HG03175 (cell line): ENCODE measurements at regions not wholly inside any gene's neighbourhood (a gene's known extent, or its start where the extent isn't known, plus 50 kb on each side); places are given as distances from the start of the nearest gene placed in this dataset.
"Not testable (repeated sequence)": the region's sequence is repeated elsewhere in the genome, so short reads cannot be mapped to it uniquely, and the experiment has no call there.

ENCODE experiments used
- ATAC-seq: cut with Tn5 transposase; IDR thresholded peaks from one replicate; pipeline ENCODE4 v1.9.1; 2021; ENCODE audit warnings: mild to moderate bottlenecking, moderate library complexity; ENCODE audit not compliant: unreplicated experiment

GRCh38 chr20:55937283-55937682 lies 68.0 kb downstream of the CBLN4 start:
- no peak for ATAC-seq

GRCh38 chr20:55936209-55936595 lies 69.1 kb downstream of the CBLN4 start:
- ATAC-seq = no peak

GRCh38 chr20:55935448-55936208 lies 69.7 kb downstream of the CBLN4 start:
- no peak for ATAC-seq

DNA sequence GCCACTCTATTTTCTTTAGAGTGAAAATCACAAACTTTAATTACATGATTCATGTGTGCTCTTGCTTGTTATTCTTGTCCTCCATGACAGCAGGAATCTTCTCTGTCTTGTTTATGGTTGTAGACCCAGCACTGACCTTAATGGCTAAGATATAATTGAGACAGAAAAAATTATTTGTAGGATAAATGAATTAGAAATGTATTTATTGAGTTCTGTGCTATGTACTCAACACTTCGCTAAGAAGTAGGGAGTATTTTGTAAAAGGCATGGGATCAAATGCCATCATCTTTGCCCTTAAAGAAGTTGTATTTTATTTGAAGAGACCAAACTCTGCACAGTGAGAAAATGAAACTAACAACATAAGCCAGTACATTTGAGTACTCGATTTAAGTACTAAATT lies 71.2 kb downstream of the CBLN4 start:
- no peak for ATAC-seq

- ATAC-seq = not testable (repeated sequence)
Measured at GRCh38 chr20:55930876-55931275, 74.4 kb downstream of the CBLN4 start.

DNA sequence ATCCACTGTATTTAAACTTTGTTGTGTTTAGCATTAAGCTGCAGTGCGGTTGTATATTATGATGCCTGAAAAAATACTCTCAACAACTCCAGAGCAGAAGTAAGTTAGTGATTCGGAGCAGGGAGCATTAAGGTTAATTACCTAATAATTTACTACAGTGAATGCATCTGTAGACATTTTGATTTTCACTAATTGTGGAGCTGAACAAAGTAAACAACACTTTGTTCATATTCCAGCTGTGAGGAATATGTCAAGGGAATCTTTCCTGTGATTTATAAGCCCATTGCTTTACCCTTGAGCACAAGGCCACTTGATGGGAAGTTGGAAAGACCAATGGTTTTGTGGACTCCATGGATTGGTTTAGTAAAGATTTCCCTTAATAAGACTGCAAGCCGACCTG lies 77.1 kb downstream of the CBLN4 start:
- no peak for ATAC-seq

DNA sequence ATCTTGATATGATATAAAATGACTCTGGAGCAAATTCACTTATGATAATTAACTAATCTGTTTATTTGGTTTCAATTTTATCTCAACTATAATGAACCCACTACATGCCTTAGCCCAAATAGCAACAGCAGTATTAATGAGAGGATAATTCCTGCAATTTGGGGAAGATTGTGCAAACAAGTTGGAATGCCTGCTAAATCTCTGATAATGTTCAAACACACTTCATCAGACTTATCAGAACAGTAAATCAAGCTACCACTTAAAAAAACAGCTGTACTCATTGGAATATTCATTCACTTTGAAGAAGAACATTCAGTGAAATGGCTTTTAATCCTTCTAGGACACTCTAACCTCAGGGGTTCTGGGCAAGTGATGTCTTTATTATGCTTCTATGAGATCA lies 85.4 kb downstream of the CBLN4 start:
- ATAC-seq = no peak

- ATAC-seq = no peak
Measured at GRCh38 chr20:55919319-55919718, 86.0 kb downstream of the CBLN4 start.

DNA sequence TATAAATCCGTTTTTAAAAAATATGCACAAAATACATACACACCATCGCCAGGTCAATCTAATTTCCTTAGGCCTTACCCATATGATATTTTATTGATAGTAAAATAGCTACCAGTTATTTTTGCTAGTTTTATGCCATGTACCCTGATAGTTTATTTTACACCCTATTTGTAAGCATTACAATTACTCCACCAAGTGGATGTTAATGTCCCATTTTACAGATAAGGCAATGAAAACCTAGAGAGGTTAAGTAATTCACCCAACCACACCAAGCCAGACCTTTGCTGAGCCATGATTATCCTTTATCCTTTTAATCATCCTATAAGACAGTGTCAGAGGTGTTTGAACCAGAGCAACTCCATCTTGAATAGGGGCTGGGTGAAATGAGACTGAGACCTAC lies 86.8 kb downstream of the CBLN4 start:
- ATAC-seq = no peak

DNA sequence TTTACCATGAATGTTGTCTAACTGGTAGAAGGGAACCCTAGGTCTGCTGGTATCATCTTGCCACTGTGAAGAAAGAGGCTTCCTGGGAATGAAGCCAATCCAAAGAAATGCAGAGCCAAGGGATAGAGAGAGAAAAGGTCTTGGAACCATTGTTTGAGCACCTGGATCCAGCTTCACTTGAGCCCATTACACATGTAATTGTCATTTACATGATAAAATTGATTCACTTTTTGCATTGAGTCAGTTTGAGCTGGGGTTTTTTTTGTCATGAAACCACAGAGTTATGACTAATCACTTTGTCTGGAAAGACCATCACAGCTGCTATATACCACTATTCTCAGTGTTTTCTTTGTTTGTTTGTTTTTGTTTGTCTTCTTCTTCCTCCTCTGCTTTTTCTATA lies 112.3 kb downstream of the CBLN4 start:
- no peak for ATAC-seq

DNA sequence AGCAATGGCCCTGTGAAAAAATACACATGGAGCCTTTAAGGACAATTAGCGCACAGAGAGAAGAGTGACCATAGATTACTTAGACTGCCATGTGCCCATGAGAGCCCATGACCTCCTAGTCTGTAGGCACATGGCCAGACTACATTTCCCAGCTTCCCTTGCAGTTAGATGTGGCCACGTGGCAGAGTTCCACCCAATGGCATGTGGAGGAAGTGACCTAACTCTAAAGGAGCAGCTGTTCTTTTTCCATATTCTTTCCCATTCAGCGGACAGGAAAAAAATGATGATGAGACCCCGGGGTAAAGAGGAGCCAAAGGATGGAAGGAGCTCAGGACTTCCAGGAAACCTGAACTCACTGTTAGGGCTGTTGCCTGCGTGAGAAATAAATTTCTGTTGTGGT lies 116.6 kb downstream of the CBLN4 start:
- no peak for ATAC-seq

DNA sequence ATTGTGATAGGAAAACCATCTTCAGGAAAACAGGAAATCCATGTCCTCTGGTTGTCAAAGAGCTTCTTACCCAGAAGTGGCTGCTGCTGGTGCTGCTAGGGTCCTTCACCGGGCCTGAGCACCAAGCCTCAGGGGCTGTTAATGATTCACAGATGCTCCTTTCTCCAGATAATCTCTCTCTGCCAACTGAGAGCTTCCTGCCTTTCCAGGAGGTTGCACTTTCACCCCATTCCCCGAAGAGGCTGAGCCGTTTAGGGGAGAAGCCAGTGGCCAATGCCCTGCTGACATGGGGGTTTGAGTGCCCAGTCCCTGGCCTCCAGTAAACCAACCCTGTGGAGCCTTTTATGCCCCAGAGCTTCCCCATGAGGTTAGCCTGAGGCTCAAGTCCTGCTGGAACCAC lies 122.4 kb downstream of the CBLN4 start:
- no peak for ATAC-seq

DNA sequence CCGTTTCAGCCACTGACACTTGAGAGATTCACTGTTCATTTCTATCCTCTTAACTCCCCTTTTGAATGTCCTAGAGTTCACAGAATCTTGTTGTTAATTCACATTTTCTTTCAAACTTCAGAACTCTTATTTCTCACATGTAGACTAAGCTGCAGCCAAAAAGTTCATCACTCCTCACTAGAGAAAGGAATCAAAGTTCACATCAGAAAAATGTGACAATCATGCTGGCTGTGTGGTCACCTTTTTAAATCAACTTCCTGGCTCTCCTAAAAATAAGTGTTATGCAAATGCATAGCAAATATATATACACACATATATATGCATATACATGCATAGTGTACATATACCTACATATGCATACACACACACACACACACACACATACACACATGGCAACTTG lies 123.0 kb downstream of the CBLN4 start:
- ATAC-seq = no peak

DNA sequence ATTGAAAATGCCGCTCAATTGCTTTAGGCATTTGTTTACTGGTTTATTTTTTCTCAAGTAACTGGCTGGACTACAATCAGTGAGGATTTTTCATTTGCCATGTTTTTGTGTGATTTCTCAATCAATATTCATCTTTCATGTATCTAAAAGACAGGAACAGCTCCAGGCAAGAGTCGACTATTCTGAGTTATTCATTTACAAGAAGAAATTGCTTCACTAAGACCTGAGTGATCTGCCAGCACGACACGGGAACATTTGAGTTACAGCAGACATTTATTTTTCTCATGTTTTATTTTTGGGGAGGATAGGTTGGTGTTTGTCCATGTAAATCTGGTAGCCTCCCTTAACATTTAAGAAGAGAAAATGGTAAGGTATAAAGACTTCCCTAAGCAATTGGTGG lies 124.1 kb downstream of the CBLN4 start:
- ATAC-seq = no peak

DNA sequence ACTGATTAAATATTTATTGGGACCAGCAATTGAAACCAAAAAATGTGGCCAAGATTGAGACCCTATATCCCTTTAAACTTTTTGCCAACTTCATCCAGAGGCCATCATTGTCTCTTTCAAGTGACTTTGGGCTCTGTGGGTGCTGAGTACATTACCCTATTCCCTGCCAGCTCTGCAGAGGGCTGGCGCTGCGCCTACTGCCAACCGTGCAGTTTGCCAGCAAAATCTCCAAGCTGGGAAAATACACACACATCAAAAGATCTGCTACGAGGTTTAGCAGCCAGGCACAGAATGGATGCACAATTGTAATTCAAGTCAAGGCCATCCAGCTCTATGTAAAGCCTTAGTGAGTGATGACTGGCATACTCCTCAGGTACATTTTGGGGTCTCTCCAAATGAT lies 125.0 kb downstream of the CBLN4 start:
- no peak for ATAC-seq

GRCh38 chr20:55855052-55855451 lies 150.3 kb downstream of the CBLN4 start:
- ATAC-seq = no peak

DNA sequence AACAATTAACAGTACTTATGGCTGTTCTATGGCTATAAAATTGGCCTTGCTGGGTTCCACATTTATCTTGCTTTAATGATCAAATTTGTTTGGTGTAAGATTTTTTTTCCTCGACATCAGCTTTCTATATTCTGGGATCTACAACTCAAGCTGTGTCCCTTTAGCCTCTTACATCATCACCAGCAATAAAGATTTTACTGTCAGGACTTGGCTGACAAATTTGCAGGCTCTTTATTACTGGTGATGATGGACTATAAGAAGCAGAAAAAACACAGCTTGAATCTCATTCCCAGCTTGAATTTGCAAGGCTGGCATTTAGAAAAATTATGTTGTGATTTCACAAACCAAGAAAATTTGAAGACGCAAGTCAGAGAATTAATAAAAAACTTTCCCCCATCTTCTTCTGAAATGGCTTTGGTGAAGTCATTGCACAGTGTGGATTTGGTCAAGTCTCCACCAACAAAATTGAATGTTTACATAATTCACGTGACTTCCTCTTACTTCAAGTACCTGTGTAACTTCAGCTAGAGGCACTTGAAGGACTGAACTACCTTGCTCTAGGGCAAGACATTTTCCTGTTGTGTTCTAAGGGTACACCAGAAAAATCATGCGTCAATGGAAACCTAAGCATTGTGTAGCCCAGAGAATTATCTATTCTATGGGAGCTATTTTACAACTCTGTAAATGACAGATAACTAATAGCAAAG lies 175.0 kb downstream of the CBLN4 start:
- no peak for ATAC-seq

GRCh38 chr20:55805138-55805537 lies 200.2 kb downstream of the CBLN4 start:
- ATAC-seq = no peak

GRCh38 chr20:55800552-55801245 lies 204.6 kb downstream of the CBLN4 start:
- ATAC-seq = no peak

GRCh38 chr20:55793986-55794385 lies 211.3 kb downstream of the CBLN4 start:
- ATAC-seq = no peak

GRCh38 chr20:55792049-55792448 lies 213.3 kb downstream of the CBLN4 start:
- no peak for ATAC-seq

DNA sequence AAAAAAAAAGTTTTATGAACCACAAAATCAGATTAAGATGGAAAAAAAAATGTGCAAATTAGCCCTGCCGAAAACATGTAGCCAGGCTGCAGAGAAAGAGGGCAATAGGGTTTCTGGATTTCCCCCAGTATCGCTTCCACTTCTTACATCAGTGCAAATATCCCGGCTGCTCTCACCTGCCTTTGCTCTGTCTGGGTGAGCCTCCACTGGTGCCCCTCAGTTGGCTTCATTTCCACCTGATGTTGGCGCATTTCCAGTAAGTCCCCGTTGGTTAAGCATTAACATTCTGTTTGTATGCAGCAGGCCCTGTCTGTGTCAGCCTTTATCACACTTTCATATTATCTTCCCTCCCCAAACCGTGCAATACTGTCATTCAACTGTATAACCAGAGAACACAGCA lies 215.1 kb downstream of the CBLN4 start:
- ATAC-seq = no peak
